HG03457 (cell line): ENCODE measurements at regions not wholly inside any gene's neighbourhood (a gene's known extent, or its start where the extent isn't known, plus 50 kb on each side); places are given as distances from the start of the nearest gene placed in this dataset.

Source experiments
- ATAC-seq: cut with Tn5 transposase; IDR thresholded peaks from one replicate; pipeline ENCODE4 v1.9.1; 2021; ENCODE audit warnings: moderate number of reproducible peaks; ENCODE audit not compliant: unreplicated experiment

GRCh38 chr2:16166327-16166981 lies 226.1 kb downstream of the MYCN start:
- no peak for ATAC-seq

- ATAC-seq: no peak
Measured at GRCh38 chr2:16165518-16166326, 225.4 kb downstream of the MYCN start.

GRCh38 chr2:16162491-16163040 lies 222.2 kb downstream of the MYCN start:
- ATAC-seq: no peak

- no peak for ATAC-seq
Measured at GRCh38 chr2:16161768-16162490, 221.6 kb downstream of the MYCN start.

- ATAC-seq: no peak
Measured at GRCh38 chr2:16161085-16161565, 220.8 kb downstream of the MYCN start.

GRCh38 chr2:16160281-16161084 lies 220.1 kb downstream of the MYCN start:
- no peak for ATAC-seq

GRCh38 chr2:16156411-16156810 lies 216.1 kb downstream of the MYCN start:
- ATAC-seq: no peak

GRCh38 chr2:16155766-16156165 lies 215.4 kb downstream of the MYCN start:
- ATAC-seq: no peak

GRCh38 chr2:16155366-16155765 lies 215.0 kb downstream of the MYCN start:
- no peak for ATAC-seq

- no peak for ATAC-seq
Measured at GRCh38 chr2:16154501-16155280, 214.3 kb downstream of the MYCN start.

- no peak for ATAC-seq
Measured at GRCh38 chr2:16154061-16154460, 213.7 kb downstream of the MYCN start.

- no peak for ATAC-seq
Measured at GRCh38 chr2:16153754-16154035, 213.3 kb downstream of the MYCN start.

GRCh38 chr2:16152928-16153753 lies 212.8 kb downstream of the MYCN start:
- ATAC-seq: no peak

- ATAC-seq: no peak
Measured at GRCh38 chr2:16152071-16152927, 211.9 kb downstream of the MYCN start.

GRCh38 chr2:16151651-16152050 lies 211.3 kb downstream of the MYCN start:
- ATAC-seq: no peak

- ATAC-seq: no peak
Measured at GRCh38 chr2:16151281-16151570, 210.9 kb downstream of the MYCN start.

GRCh38 chr2:16150456-16151280 lies 210.3 kb downstream of the MYCN start:
- ATAC-seq: no peak
